ENCODE measurements at regions not wholly inside any gene's neighbourhood (a gene's known extent, or its start where the extent isn't known, plus 50 kb on each side); places are given as distances from the start of the nearest gene placed in this dataset.

- TF ChIP-seq EZH2phosphoT487 (IDR thresholded peaks at IDR 0.05; ENCODE audit: low read depth): no peak
- TF ChIP-seq CTCF (IDR thresholded peaks at IDR 0.05; ENCODE audit: low read depth, low read length): no peak
These were observed 107.0 kb downstream of the RHOU start for GRCh38 chr1:228842094-228842775.

All from OCI-LY3 (cell line).